Vagina (tissue), 2 donors: ENCODE measurements at regions not wholly inside any gene's neighbourhood (a gene's known extent, or its start where the extent isn't known, plus 50 kb on each side); places are given as distances from the start of the nearest gene placed in this dataset.
A peak's percentile ranks its signal among the peaks of the same experiment; 100 is the strongest.
"Not testable (repeated sequence)": the region's sequence is repeated elsewhere in the genome, so short reads cannot be mapped to it uniquely, and the experiment has no call there.

Experiments used
- DNase-seq, 2 donors: peaks; one replicate each; pipeline ENCODE4 v3.0.0-alpha.2; 2017; ENCODE audit errors: extremely low spot score in 2 of 2
- H3K27ac ChIP-seq: fragments of 200-600 bp; sonication (generic); one replicate; pipeline ENCODE4 v1.5.1; 2019
- H3K27me3 ChIP-seq: fragments of 200-600 bp; sonication (generic); one replicate; pipeline ENCODE4 v1.5.1; 2019
- H3K36me3 ChIP-seq, 2 donors: fragments of 200-600 bp; sonication (generic); one replicate each; pipeline ENCODE4 v1.5.1; 2017 to 2019
- H3K4me1 ChIP-seq: fragments of 200-600 bp; sonication (generic); one replicate; pipeline ENCODE4 v1.5.1; 2019
- H3K4me3 ChIP-seq, 2 donors: fragments of 200-600 bp; sonication (generic); 1 replicate in 1 of 2; 2 replicates in 1 of 2; pipeline ENCODE4 v1.5.1; 2016 to 2019
- H3K9me3 ChIP-seq: fragments of 200-600 bp; sonication (generic); one replicate; pipeline ENCODE4 v1.5.1; 2019
- CTCF ChIP-seq, 3 experiments: fragments of 450-650 bp in 2 of 3; fragments of 200-600 bp in 1 of 3; sonication (generic) in 1 of 3; IDR thresholded peaks; one replicate each; pipeline ENCODE4 v1.5.1; 2017 to 2019; ENCODE audit warnings: antibody characterized with exemption in 3 of 3, mild to moderate bottlenecking in 2 of 3, moderate library complexity in 2 of 3
- POLR2A ChIP-seq, 2 donors: fragments of 450-650 bp; IDR thresholded peaks; one replicate each; pipeline ENCODE4 v1.6.1; 2017; ENCODE audit warnings: antibody characterized with exemption in 2 of 2, mild to moderate bottlenecking in 2 of 2, moderate library complexity in 2 of 2
- POLR2AphosphoS5 ChIP-seq, 2 donors: sonication (generic); formaldehyde crosslinking; IDR thresholded peaks; one replicate each; pipeline ENCODE4 v1.9.0; 2017; ENCODE audit warnings: antibody characterized with exemption in 2 of 2, mild to moderate bottlenecking in 2 of 2, low read depth in 1 of 2; ENCODE audit not compliant: insufficient read depth in 1 of 2
- intact Hi-C: fragments of 100-400 bp; cut with DNase I; formaldehyde crosslinking; loops from one replicate; pipeline ENCODE4 v1.15.1; 2023

- H3K4me1 ChIP-seq: no peaks in the 10 kb centered on the region
- no peaks in the 10 kb centered on the region for H3K9me3 ChIP-seq
- no peak overlapping the region for H3K27ac ChIP-seq
- no peak for DNase-seq
- no peaks in the 10 kb centered on the region for H3K36me3 ChIP-seq
- intact Hi-C loops: no loop called here
- H3K27me3 ChIP-seq: peaks cover 8% of the 10 kb centered on the region
- H3K4me3 ChIP-seq: no peak overlapping the region
- TF ChIP-seq POLR2AphosphoS5 (IDR thresholded peaks at IDR 0.05; ENCODE audit: insufficient read depth in 1 of 2, low read depth in 1 of 2): no peak
- TF ChIP-seq CTCF (IDR thresholded peaks at IDR 0.05): no peak
- no peak for TF ChIP-seq POLR2A (IDR thresholded peaks at IDR 0.05)
Observed at GRCh38 chr3:198109883-198110282, 149.9 kb downstream of the LMLN start.

- intact Hi-C loops: no loop called here
- no peaks in the 10 kb centered on the region for H3K4me1 ChIP-seq
Observed at GRCh38 chr3:198112031-198112430, 152.0 kb downstream of the LMLN start.

GRCh38 chr3:198113206-198114053 is 153.4 kb downstream of the LMLN start:
- intact Hi-C loops: no loop called here
- DNase-seq: no peak
- Histone ChIP-seq H3K27ac (no peak overlapping the region), H3K4me1 (no peaks in the 10 kb centered on the region), H3K9me3 (no peaks in the 10 kb centered on the region), H3K27me3 (peaks cover 8% of the 10 kb centered on the region), H3K4me3 (peak overlapping the region; percentile 15 to 22), H3K36me3 (no peaks in the 10 kb centered on the region)
- TF ChIP-seq CTCF (IDR thresholded peaks at IDR 0.05): no peak
- no peak for TF ChIP-seq POLR2AphosphoS5 (IDR thresholded peaks at IDR 0.05; ENCODE audit: insufficient read depth in 1 of 2, low read depth in 1 of 2)
- TF ChIP-seq POLR2A (IDR thresholded peaks at IDR 0.05): no peak

More at GRCh38 chr3:198112031-198112430, 152.0 kb downstream of the LMLN start:
- Histone ChIP-seq H3K27me3 (peaks cover 8% of the 10 kb centered on the region), H3K36me3 (no peaks in the 10 kb centered on the region), H3K27ac (no peak overlapping the region), H3K4me3 (no peak overlapping the region), H3K9me3 (no peaks in the 10 kb centered on the region)
- TF ChIP-seq POLR2A (IDR thresholded peaks at IDR 0.05): no peak
- no peak for DNase-seq

- intact Hi-C loops, H3K36me3 ChIP-seq, H3K27me3 ChIP-seq, H3K4me3 ChIP-seq, H3K4me1 ChIP-seq, H3K27ac ChIP-seq, H3K9me3 ChIP-seq, DNase-seq: not testable (repeated sequence)
Observed at GRCh38 chr3:198114516-198114915, 154.5 kb downstream of the LMLN start.

- peak in 1 of 2 donors; percentile 64 for DNase-seq
- H3K9me3 ChIP-seq, H3K36me3 ChIP-seq, intact Hi-C loops, H3K27me3 ChIP-seq, H3K27ac ChIP-seq, H3K4me3 ChIP-seq, H3K4me1 ChIP-seq: not testable (repeated sequence)
Observed at GRCh38 chr3:198122184-198122583, 162.2 kb downstream of the LMLN start.

- H3K36me3 ChIP-seq, H3K9me3 ChIP-seq, H3K27ac ChIP-seq, H3K4me1 ChIP-seq, intact Hi-C loops, H3K27me3 ChIP-seq, H3K4me3 ChIP-seq: not testable (repeated sequence)
- DNase-seq: peak in 1 of 2 donors; percentile 22
Observed at GRCh38 chr3:198137038-198137835, 177.2 kb downstream of the LMLN start.

- H3K27ac ChIP-seq, H3K9me3 ChIP-seq, H3K36me3 ChIP-seq, intact Hi-C loops, H3K4me1 ChIP-seq, H3K4me3 ChIP-seq, H3K27me3 ChIP-seq: not testable (repeated sequence)
- peak in 1 of 2 donors; percentile 77 for DNase-seq
Observed at GRCh38 chr3:198138205-198138604, 178.2 kb downstream of the LMLN start.

GRCh38 chr3:198139037-198139436 is 179.0 kb downstream of the LMLN start:
- intact Hi-C loops, H3K4me3 ChIP-seq, H3K27me3 ChIP-seq, H3K27ac ChIP-seq, H3K36me3 ChIP-seq, H3K4me1 ChIP-seq, H3K9me3 ChIP-seq: not testable (repeated sequence)
- DNase-seq: peak in 1 of 2 donors; percentile 77

- H3K4me3 ChIP-seq, intact Hi-C loops, H3K36me3 ChIP-seq, H3K4me1 ChIP-seq, H3K27ac ChIP-seq, H3K27me3 ChIP-seq, H3K9me3 ChIP-seq: not testable (repeated sequence)
- DNase-seq: peak in 1 of 2 donors; percentile 40
Observed at GRCh38 chr3:198139513-198140167, 179.6 kb downstream of the LMLN start.

- H3K4me1 ChIP-seq, H3K36me3 ChIP-seq, H3K27ac ChIP-seq, intact Hi-C loops, H3K4me3 ChIP-seq, H3K27me3 ChIP-seq, H3K9me3 ChIP-seq: not testable (repeated sequence)
- DNase-seq: peak in 1 of 2 donors; percentile 42
Observed at GRCh38 chr3:198143300-198144137, 183.5 kb downstream of the LMLN start.
